GM21447 (cell line): ENCODE measurements at regions not wholly inside any gene's neighbourhood (a gene's known extent, or its start where the extent isn't known, plus 50 kb on each side); places are given as distances from the start of the nearest gene placed in this dataset.
A peak's percentile ranks its signal among the peaks of the same experiment; 100 is the strongest.

Source experiments
- ATAC-seq: cut with Tn5 transposase; IDR thresholded peaks from one replicate; pipeline ENCODE4 v1.9.1; 2021; ENCODE audit not compliant: unreplicated experiment

- no peak for ATAC-seq
Measured at GRCh38 chr3:107992976-107993684, 97.7 kb downstream of the CD47 start.

- ATAC-seq = no peak
Measured at GRCh38 chr3:107990926-107991325, 99.9 kb downstream of the CD47 start.

GRCh38 chr3:107990433-107990832 is 100.4 kb downstream of the CD47 start:
- ATAC-seq = no peak

GRCh38 chr3:107989661-107990060 is 101.2 kb downstream of the CD47 start:
- no peak for ATAC-seq

GRCh38 chr3:107988460-107989175 is 102.2 kb downstream of the CD47 start:
- no peak for ATAC-seq

- ATAC-seq = no peak
Measured at GRCh38 chr3:107987036-107987939, 103.5 kb downstream of the CD47 start.

- ATAC-seq = no peak
Measured at GRCh38 chr3:107986505-107986904, 104.3 kb downstream of the CD47 start.

GRCh38 chr3:107985496-107985895 is 105.3 kb downstream of the CD47 start:
- peak; percentile 99 for ATAC-seq

- ATAC-seq = no peak
Measured at GRCh38 chr3:107983247-107983646, 107.6 kb downstream of the CD47 start.

GRCh38 chr3:107982165-107982564 is 108.7 kb downstream of the CD47 start:
- no peak for ATAC-seq

GRCh38 chr3:107981471-107982111 is 109.2 kb downstream of the CD47 start:
- ATAC-seq = no peak

GRCh38 chr3:107979538-107979937 is 111.3 kb downstream of the CD47 start:
- ATAC-seq = no peak

- ATAC-seq = no peak
Measured at GRCh38 chr3:107978131-107979055, 112.4 kb downstream of the CD47 start.

GRCh38 chr3:107977221-107978130 is 113.4 kb downstream of the CD47 start:
- no peak for ATAC-seq

GRCh38 chr3:107976202-107976800 is 114.5 kb downstream of the CD47 start:
- ATAC-seq = no peak

- ATAC-seq = no peak
Measured at GRCh38 chr3:107975529-107976201, 115.2 kb downstream of the CD47 start.

- no peak for ATAC-seq
Measured at GRCh38 chr3:107973961-107974360, 116.9 kb downstream of the CD47 start.

- ATAC-seq = no peak
Measured at GRCh38 chr3:107973152-107973551, 117.7 kb downstream of the CD47 start.
